LNCAP (cell line): ENCODE measurements at regions not wholly inside any gene's neighbourhood (a gene's known extent, or its start where the extent isn't known, plus 50 kb on each side); places are given as distances from the start of the nearest gene placed in this dataset.

Experiments used
- CTCF ChIP-seq: fragments of 450-650 bp; IDR thresholded peaks from 2 replicates; pipeline ENCODE4 v1.5.1; 2017; ENCODE audit warnings: mild to moderate bottlenecking

GRCh38 chr1:222157612-222158011, 390.3 kb downstream of the HHIPL2 start:
- TF ChIP-seq CTCF, result no peak

GRCh38 chr1:222140206-222140605, 398.3 kb upstream of the DUSP10 start:
- no peak for TF ChIP-seq CTCF

GRCh38 chr1:222138095-222138494, 396.2 kb upstream of the DUSP10 start:
- TF ChIP-seq CTCF, result no peak

- TF ChIP-seq CTCF, result no peak
Measured at GRCh38 chr1:222136869-222137268, 395.0 kb upstream of the DUSP10 start.

- no peak for TF ChIP-seq CTCF
Measured at GRCh38 chr1:222129041-222129440, 387.2 kb upstream of the DUSP10 start.

GRCh38 chr1:222127526-222128152, 385.8 kb upstream of the DUSP10 start:
- no peak for TF ChIP-seq CTCF

GRCh38 chr1:222127096-222127495, 385.2 kb upstream of the DUSP10 start:
- no peak for TF ChIP-seq CTCF

GRCh38 chr1:222126052-222126451, 384.2 kb upstream of the DUSP10 start:
- no peak for TF ChIP-seq CTCF
